GM12873 (cell line): ENCODE measurements at regions not wholly inside any gene's neighbourhood (a gene's known extent, or its start where the extent isn't known, plus 50 kb on each side); places are given as distances from the start of the nearest gene placed in this dataset.

Experiments
- CTCF ChIP-seq: IDR thresholded peaks from 2 replicates; pipeline ENCODE4 v1.5.1; 2012; ENCODE audit warnings: low read depth, mild to moderate bottlenecking, moderate library complexity, low read length, control low read depth; ENCODE audit not compliant: insufficient read depth; ENCODE audit errors: missing control alignments

GRCh38 chr3:104234442-104235194 lies 1132.1 kb upstream of the ALCAM start:
- TF ChIP-seq CTCF: no peak

DNA sequence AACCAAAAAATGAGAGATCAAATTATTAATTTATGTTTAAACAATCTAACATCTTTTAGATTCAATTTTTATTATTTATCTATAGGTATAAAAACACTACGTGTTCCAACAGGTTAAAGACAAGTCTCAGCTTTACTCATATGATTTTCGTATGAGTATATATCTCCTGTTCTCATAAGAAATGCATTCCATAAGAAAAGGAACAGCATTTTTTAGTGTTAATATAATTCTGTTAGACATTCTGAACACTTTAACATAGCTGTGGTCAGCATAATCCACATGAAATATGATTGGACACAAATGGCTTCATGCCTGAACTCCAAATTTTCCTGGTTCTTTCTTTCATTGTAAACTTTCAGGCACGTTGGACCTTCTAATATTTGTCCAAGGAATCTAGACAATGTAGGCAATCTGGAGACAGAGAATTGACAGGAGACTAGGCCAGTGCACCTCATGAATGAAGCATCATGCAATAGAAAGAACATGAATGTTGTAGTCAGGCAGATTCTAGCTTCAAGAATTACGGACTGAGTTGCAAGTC lies 1122.0 kb upstream of the ALCAM start:
- TF ChIP-seq CTCF: no peak

DNA sequence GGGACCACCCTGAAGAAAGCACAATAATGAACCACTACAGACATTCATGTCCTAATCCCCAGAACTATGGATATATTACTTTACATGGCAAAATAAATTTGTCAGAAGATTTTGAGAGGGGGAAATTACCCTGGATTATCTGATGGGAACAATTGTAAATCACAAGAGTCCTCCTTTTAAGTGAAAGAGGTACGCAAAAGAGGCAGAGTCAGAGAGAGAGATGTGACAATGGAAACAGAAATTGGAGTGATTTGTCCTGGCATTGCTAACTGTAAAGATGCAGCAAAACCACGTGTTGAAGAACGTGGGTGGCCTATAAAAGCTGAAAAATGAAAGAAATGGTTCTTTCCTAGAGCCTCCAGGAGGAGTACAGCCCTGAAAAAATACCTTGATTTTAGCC lies 1121.4 kb upstream of the ALCAM start:
- TF ChIP-seq CTCF: no peak

DNA sequence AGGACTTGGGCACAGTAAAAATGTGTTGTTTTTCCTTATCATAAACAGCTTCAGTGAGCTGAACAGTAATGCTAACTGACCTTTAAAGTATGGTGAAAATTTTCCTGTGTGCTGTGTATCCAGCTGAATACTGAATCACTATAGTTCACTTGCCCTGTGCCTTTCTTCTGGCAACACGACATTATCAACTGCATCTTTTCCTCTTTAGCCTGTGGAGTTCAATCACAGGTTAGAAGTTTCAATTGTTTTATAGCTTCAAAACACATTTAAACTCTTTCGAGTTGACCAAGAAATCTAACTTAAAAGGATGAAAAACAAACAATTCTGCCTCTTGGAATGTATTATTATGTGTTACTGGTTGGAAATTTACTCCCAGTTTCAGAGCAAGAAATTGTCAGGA lies 1120.7 kb upstream of the ALCAM start:
- no peak for TF ChIP-seq CTCF

- TF ChIP-seq CTCF: no peak
These were observed 1109.2 kb upstream of the ALCAM start for GRCh38 chr3:104257486-104257885.

DNA sequence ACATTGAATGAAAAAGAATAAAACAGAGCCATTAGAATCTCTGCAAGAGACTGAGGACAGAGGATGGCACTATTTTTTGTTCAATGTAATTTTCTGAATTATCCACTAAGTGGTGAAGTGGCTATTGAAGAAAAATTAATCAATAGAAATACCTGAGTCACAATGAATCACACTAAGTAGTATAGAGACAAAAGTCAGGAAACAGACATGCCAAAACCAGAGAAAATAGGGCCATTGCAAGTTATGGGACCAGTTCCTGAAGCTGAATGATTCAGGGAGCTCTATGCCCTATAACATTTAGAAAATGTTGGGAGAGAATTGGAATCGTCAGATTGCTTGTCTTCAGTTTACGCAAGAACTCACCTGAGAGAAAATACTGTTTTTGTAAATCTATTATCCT lies 1103.2 kb upstream of the ALCAM start:
- TF ChIP-seq CTCF: no peak

DNA sequence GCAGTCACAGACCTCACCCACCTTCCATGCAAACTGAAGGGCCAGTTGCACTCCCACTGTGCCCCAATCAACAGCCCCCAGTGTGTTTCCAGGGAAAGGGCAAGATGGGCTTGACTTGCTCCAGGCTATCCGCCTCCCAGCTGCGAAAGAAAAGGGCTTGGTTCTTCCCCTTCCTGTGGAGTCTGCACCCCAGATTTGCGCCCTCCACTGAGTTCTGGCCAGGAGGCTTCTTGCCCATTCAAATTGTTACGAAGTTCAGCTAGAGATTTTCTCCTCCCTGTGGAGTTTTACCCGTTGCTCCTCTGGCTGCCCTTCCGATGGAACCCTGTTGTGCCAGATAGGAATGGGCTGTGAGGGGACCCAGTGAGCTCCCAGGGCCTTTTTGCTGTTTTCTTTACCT lies 1096.9 kb upstream of the ALCAM start:
- no peak for TF ChIP-seq CTCF
